ENCODE measurements at regions not wholly inside any gene's neighbourhood (a gene's known extent, or its start where the extent isn't known, plus 50 kb on each side); places are given as distances from the start of the nearest gene placed in this dataset.

GRCh38 chr1:115543247-115543646, 98.5 kb upstream of the VANGL1 start:
- Histone ChIP-seq H3K23me2 (ENCODE audit: insufficient read length, low read depth, low read length, poor library complexity, severe bottlenecking) (no peaks in the 10 kb centered on the region), H2BK12ac (ENCODE audit: insufficient read length, low read depth, low read length) (no peak overlapping the region), H3K4me1 (ENCODE audit: insufficient read depth, low read length) (peaks cover 3% of the 10 kb centered on the region; the same call in 1 of the 2 replicates), H3K14ac (ENCODE audit: insufficient read depth, low read length) (no peak overlapping the region), H2BK120ac (ENCODE audit: low read depth, low read length, poor library complexity, severe bottlenecking) (no peak overlapping the region), H3K9ac (ENCODE audit: extremely low read depth, insufficient read length, low read length) (no peak overlapping the region), H3K27me3 (ENCODE audit: insufficient read depth, low read length) (no peaks in the 10 kb centered on the region; the same call in 1 of the 2 replicates), H4K8ac (replicated peaks; ENCODE audit: insufficient read length, low read depth, low read length) (no peak overlapping the region), H3K27ac (ENCODE audit: insufficient read length, low read depth, low read length) (no peak overlapping the region), H2AK5ac (ENCODE audit: insufficient read length, low read length) (no peak overlapping the region), H2BK15ac (ENCODE audit: low read depth, low read length) (no peak overlapping the region), H3K4me2 (ENCODE audit: insufficient read depth, insufficient read length, low read length) (no peak overlapping the region), H4K5ac (ENCODE audit: insufficient read length, low read depth, low read length) (no peak overlapping the region), H2AFZ (ENCODE audit: low read length) (no peak overlapping the region), H3K79me2 (ENCODE audit: insufficient read depth, low read length) (no peaks in the 10 kb centered on the region), H4K20me1 (ENCODE audit: control insufficient read depth, insufficient read depth, insufficient read length) (no peaks in the 10 kb centered on the region), H3K9me3 (ENCODE audit: control insufficient read depth, low read depth, low read length) (no peaks in the 10 kb centered on the region), H3K23ac (ENCODE audit: insufficient read length, low read depth, low read length) (no peak overlapping the region), H3K4ac (ENCODE audit: low read depth, low read length) (no peak overlapping the region), H3T11ph (ENCODE audit: low read length) (no peak overlapping the region), H2BK20ac (ENCODE audit: low read depth, low read length, poor library complexity, severe bottlenecking) (no peak overlapping the region), H3K18ac (ENCODE audit: insufficient read length, low read depth, low read length) (no peak overlapping the region), H2BK5ac (ENCODE audit: insufficient read length, low read length) (no peak overlapping the region), H3K56ac (ENCODE audit: insufficient read length, low read depth, low read length) (no peak overlapping the region), H3K79me1 (ENCODE audit: insufficient read depth, low read depth, low read length, poor library complexity, severe bottlenecking) (no peaks in the 10 kb centered on the region), H4K91ac (ENCODE audit: insufficient read length, low read depth, low read length) (no peak overlapping the region)
- TF ChIP-seq CTCF (conservative IDR thresholded peaks at IDR 0.05): peak; percentile 20; the same call in 1 of the 3 replicates
- Mint-ChIP-seq H3K27ac (no peak overlapping the region; a peak in 1 of 7 replicates), H3K4me3 (no peak overlapping the region), H3K27me3 (ENCODE audit: low read depth) (peaks cover 2% of the 10 kb centered on the region; the same call in 1 of the 2 replicates), H3K9me3 (no peaks in the 10 kb centered on the region; a peak in 1 of 5 replicates), H3K36me3 (ENCODE audit: insufficient read depth in 1 of 3, low read depth in 3 of 3) (peaks cover 0 to 3% (median 0%) of the 10 kb centered on the region in 3 experiments; a peak in 1 of 7 replicates), H3K4me1 (peaks cover 12 to 15% of the 10 kb centered on the region in 2 experiments)
- DNase-seq: no peak
- no CpG with 5 or more reads among the region's 2 CpGs for WGBS (ENCODE audit: extremely low coverage, insufficient read length, low lambda C conversion rate)

Data from H9 (cell line).